GM12865 (cell line): ENCODE measurements at regions not wholly inside any gene's neighbourhood (a gene's known extent, or its start where the extent isn't known, plus 50 kb on each side); places are given as distances from the start of the nearest gene placed in this dataset.

Experiments
- DNase-seq: peaks from one replicate; pipeline ENCODE4 v3.0.0; 2010; ENCODE audit warnings: low read depth
- H3K4me3 ChIP-seq: 2 replicates; pipeline ENCODE4 v1.5.1; 2011; ENCODE audit warnings: mild to moderate bottlenecking, low read depth, low read length, control low read depth
- CTCF ChIP-seq: IDR thresholded peaks from 2 replicates; pipeline ENCODE4 v1.5.1; 2011; ENCODE audit warnings: low read length, control low read depth, low read depth, inconsistent platforms; ENCODE audit not compliant: insufficient read depth; ENCODE audit errors: missing control alignments

- H3K4me3 ChIP-seq, result no peak overlapping the region
- no peak for DNase-seq
- no peak for TF ChIP-seq CTCF
Observed at GRCh38 chr4:175447016-175447415, 365.0 kb downstream of the GPM6A start.

GRCh38 chr4:175450446-175450845 lies 361.6 kb downstream of the GPM6A start:
- TF ChIP-seq CTCF, result no peak
- H3K4me3 ChIP-seq, result no peak overlapping the region
- DNase-seq, result no peak

- no peak overlapping the region for H3K4me3 ChIP-seq
- no peak for DNase-seq
- no peak for TF ChIP-seq CTCF
Observed at GRCh38 chr4:175451238-175451965, 360.7 kb downstream of the GPM6A start.

- DNase-seq, result no peak
- no peak overlapping the region for H3K4me3 ChIP-seq
- TF ChIP-seq CTCF, result no peak
Observed at GRCh38 chr4:175453456-175453855, 358.6 kb downstream of the GPM6A start.

GRCh38 chr4:175456131-175456530 lies 355.9 kb downstream of the GPM6A start:
- DNase-seq, result no peak
- no peak for TF ChIP-seq CTCF
- no peak overlapping the region for H3K4me3 ChIP-seq

GRCh38 chr4:175457956-175458355 lies 354.1 kb downstream of the GPM6A start:
- no peak for TF ChIP-seq CTCF
- no peak overlapping the region for H3K4me3 ChIP-seq
- DNase-seq, result no peak

GRCh38 chr4:175459571-175459970 lies 352.5 kb downstream of the GPM6A start:
- DNase-seq, result no peak
- TF ChIP-seq CTCF, result no peak
- H3K4me3 ChIP-seq, result no peak overlapping the region
